Activated T-helper 9 cell treated with anti-CD3 and anti-CD28 coated beads, Interleukin-2, amount 50 U/mL, for 16 hours (primary cell): ENCODE measurements at regions not wholly inside any gene's neighbourhood (a gene's known extent, or its start where the extent isn't known, plus 50 kb on each side); places are given as distances from the start of the nearest gene placed in this dataset.
"Not testable (repeated sequence)": the region's sequence is repeated elsewhere in the genome, so short reads cannot be mapped to it uniquely, and the experiment has no call there.

Experiments used
- DNase-seq: peaks from one replicate; pipeline ENCODE4 v3.0.0-alpha.2; 2020; ENCODE audit warnings: low read depth

GRCh38 chr10:120048391-120048790 is 155.9 kb downstream of the SEC23IP start:
- DNase-seq: no peak

GRCh38 chr10:120051671-120052070 is 159.1 kb downstream of the SEC23IP start:
- DNase-seq: no peak

- no peak for DNase-seq
These were observed 160.6 kb downstream of the SEC23IP start for GRCh38 chr10:120052964-120053702.

GRCh38 chr10:120059790-120060189 is 167.3 kb downstream of the SEC23IP start:
- DNase-seq: not testable (repeated sequence)

GRCh38 chr10:120067427-120067826 is 174.9 kb downstream of the SEC23IP start:
- DNase-seq: no peak

- no peak for DNase-seq
These were observed 177.2 kb downstream of the SEC23IP start for GRCh38 chr10:120069700-120070099.

- no peak for DNase-seq
These were observed 182.8 kb downstream of the SEC23IP start for GRCh38 chr10:120075349-120075748.

GRCh38 chr10:120076996-120077706 is 184.6 kb downstream of the SEC23IP start:
- DNase-seq: no peak

- no peak for DNase-seq
These were observed 185.4 kb downstream of the SEC23IP start for GRCh38 chr10:120077707-120078492.

- DNase-seq: no peak
These were observed 192.7 kb downstream of the SEC23IP start for GRCh38 chr10:120085096-120085796.

- no peak for DNase-seq
These were observed 193.5 kb downstream of the SEC23IP start for GRCh38 chr10:120086066-120086465.

- no peak for DNase-seq
These were observed 194.6 kb downstream of the SEC23IP start for GRCh38 chr10:120087109-120087508.

GRCh38 chr10:120095875-120096274 is 203.3 kb downstream of the SEC23IP start:
- no peak for DNase-seq

- no peak for DNase-seq
These were observed 205.2 kb downstream of the SEC23IP start for GRCh38 chr10:120097766-120098165.

GRCh38 chr10:120098232-120098930 is 205.9 kb downstream of the SEC23IP start:
- no peak for DNase-seq

- no peak for DNase-seq
These were observed 211.4 kb downstream of the SEC23IP start for GRCh38 chr10:120103738-120104560.

- DNase-seq: no peak
These were observed 212.5 kb downstream of the SEC23IP start for GRCh38 chr10:120105001-120105400.

GRCh38 chr10:120105492-120105891 is 213.0 kb downstream of the SEC23IP start:
- no peak for DNase-seq

- no peak for DNase-seq
These were observed 216.4 kb downstream of the SEC23IP start for GRCh38 chr10:120108916-120109315.

GRCh38 chr10:120109725-120110124 is 217.2 kb downstream of the SEC23IP start:
- not testable (repeated sequence) for DNase-seq

- DNase-seq: no peak
These were observed 217.7 kb downstream of the SEC23IP start for GRCh38 chr10:120110196-120110595.
